Astrocyte (in vitro differentiated cells and primary cell): ENCODE measurements at regions not wholly inside any gene's neighbourhood (a gene's known extent, or its start where the extent isn't known, plus 50 kb on each side); places are given as distances from the start of the nearest gene placed in this dataset.

Experiments used
- CTCF ChIP-seq: IDR thresholded peaks from 2 replicates; pipeline ENCODE4 v1.5.1; 2011; ENCODE audit warnings: low read depth, mild to moderate bottlenecking, inconsistent platforms, low read length, moderate library complexity; ENCODE audit not compliant: insufficient read depth
- EZH2 ChIP-seq: IDR thresholded peaks from 2 replicates; pipeline ENCODE4 v1.6.1; 2012; ENCODE audit warnings: mild to moderate bottlenecking, low read length, inconsistent platforms; ENCODE audit not compliant: insufficient read depth

GRCh38 chr4:32427566-32427965 is 1707.4 kb downstream of the PCDH7 start:
- TF ChIP-seq CTCF, result no peak
- no peak for TF ChIP-seq EZH2
